Small intestine (tissue), 7 donors: ENCODE measurements at regions not wholly inside any gene's neighbourhood (a gene's known extent, or its start where the extent isn't known, plus 50 kb on each side); places are given as distances from the start of the nearest gene placed in this dataset.

Experiments used
- DNase-seq, 2 donors: peaks; one replicate each; pipeline versions ENCODE4 v3.0.0 to v3.0.0-alpha.2; 2013
- FAIRE-seq: peaks from 2 replicates; lab custom pipeline; 2012; peaks lifted over from hg19 to GRCh38; lab: Jason Lieb, UNC
- H3K27ac ChIP-seq, 3 donors: one replicate each; pipeline ENCODE4 v1.5.1; 2013; ENCODE audit warnings: low read length in 2 of 3, mild to moderate bottlenecking in 2 of 3, control low read depth in 1 of 3, inconsistent platforms in 1 of 3, low read depth in 1 of 3, moderate library complexity in 1 of 3
- H3K27me3 ChIP-seq, 3 donors: one replicate each; pipeline ENCODE4 v1.6.1; 2013; ENCODE audit warnings: low read length in 3 of 3, inconsistent platforms in 1 of 3; ENCODE audit not compliant: control insufficient read depth in 3 of 3, insufficient read depth in 3 of 3
- H3K36me3 ChIP-seq, 3 donors: one replicate each; pipeline ENCODE4 v1.6.1; 2013; ENCODE audit warnings: low read length in 3 of 3, inconsistent platforms in 1 of 3, low read depth in 1 of 3, mild to moderate bottlenecking in 1 of 3, moderate library complexity in 1 of 3; ENCODE audit not compliant: control insufficient read depth in 3 of 3, insufficient read depth in 2 of 3
- H3K4me1 ChIP-seq, 3 donors: one replicate each; pipeline ENCODE4 v1.6.1; 2013; ENCODE audit warnings: low read length in 2 of 3, inconsistent platforms in 1 of 3, low read depth in 1 of 3, mild to moderate bottlenecking in 1 of 3, moderate library complexity in 1 of 3; ENCODE audit not compliant: control insufficient read depth in 3 of 3, insufficient read depth in 2 of 3
- H3K4me3 ChIP-seq, 3 donors: one replicate each; pipeline ENCODE4 v1.5.1; 2013; ENCODE audit warnings: low read length in 3 of 3, control low read depth in 1 of 3, inconsistent platforms in 1 of 3, low read depth in 1 of 3, mild to moderate bottlenecking in 1 of 3, moderate library complexity in 1 of 3
- H3K9me3 ChIP-seq, 2 donors: one replicate each; pipeline ENCODE4 v1.6.1; 2013; ENCODE audit warnings: low read depth in 1 of 2, low read length in 1 of 2; ENCODE audit not compliant: control insufficient read depth in 2 of 2, insufficient read depth in 1 of 2
- WGBS, 3 donors: extraction: QIAGEN DNeasy Blood & Tissue Kit; methylation state at CpG; one replicate each; pipeline ENCODE4 v1.1.7; 2013; 5-methylcytosine and 5-hydroxymethylcytosine counted together
- donor health status: healthy with polysubstance abuse.
- donor health status: control.
- donor health status: control.
- donor health status: Bipolar disorder and iron deficiency.
- donor health status: healthy.

GRCh38 chr4:127545271-127545670, 87.5 kb upstream of the INTU start:
- Histone ChIP-seq H3K27me3 (peaks cover 0 to 3% (median 0%) of the 10 kb centered on the region in 3 donors), H3K27ac (no peak overlapping the region), H3K36me3 (no peaks in the 10 kb centered on the region), H3K4me3 (no peak overlapping the region), H3K9me3 (no peaks in the 10 kb centered on the region), H3K4me1 (no peaks in the 10 kb centered on the region)
- DNase-seq: no peak
- no peak for FAIRE-seq

GRCh38 chr4:127548990-127549925, 83.5 kb upstream of the INTU start:
- H3K4me1 ChIP-seq: no peaks in the 10 kb centered on the region
- 52 to 72% (median 53%) methylated on average over 2 of the region's 2 CpGs for WGBS, 3 donors
- no peaks in the 10 kb centered on the region for H3K36me3 ChIP-seq
- no peak for FAIRE-seq
- H3K27ac ChIP-seq: no peak overlapping the region
- H3K9me3 ChIP-seq: peaks cover 2 to 7% of the 10 kb centered on the region in 2 donors
- no peak overlapping the region for H3K4me3 ChIP-seq
- DNase-seq: no peak
- H3K27me3 ChIP-seq: peaks cover 0 to 2% (median 0%) of the 10 kb centered on the region in 3 donors

DNA sequence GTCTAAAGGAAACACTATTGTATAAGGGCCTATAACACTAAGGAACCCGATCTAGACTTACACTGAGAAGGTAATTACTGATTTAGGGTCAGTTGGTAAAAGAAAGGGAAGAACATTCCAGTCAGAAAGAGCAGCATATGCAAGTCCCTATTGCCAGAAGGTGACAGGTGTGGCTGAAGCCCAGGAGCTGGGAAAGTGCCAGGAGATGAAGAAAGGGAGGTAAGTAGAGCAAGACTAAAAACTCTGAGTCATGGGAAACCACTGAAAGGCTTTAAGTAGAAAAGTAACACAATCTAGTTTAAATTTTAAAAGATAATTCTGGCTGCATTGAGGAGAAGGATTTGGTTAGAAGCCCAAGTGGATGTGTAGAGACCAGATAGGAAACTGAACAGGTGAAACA, 77.7 kb upstream of the INTU start:
- Histone ChIP-seq H3K4me3 (no peak overlapping the region), H3K27me3 (no peaks in the 10 kb centered on the region), H3K4me1 (no peaks in the 10 kb centered on the region), H3K27ac (no peak overlapping the region), H3K36me3 (no peaks in the 10 kb centered on the region), H3K9me3 (peaks cover 2 to 15% of the 10 kb centered on the region in 2 donors)
- no peak for DNase-seq
- no peak for FAIRE-seq
- WGBS, 3 donors: 58 to 82% (median 60%) methylated on average over 1 of the region's 1 CpG

- Histone ChIP-seq H3K4me3 (no peak overlapping the region), H3K36me3 (no peaks in the 10 kb centered on the region), H3K4me1 (no peaks in the 10 kb centered on the region), H3K9me3 (peaks cover 0 to 7% of the 10 kb centered on the region in 2 donors), H3K27ac (no peak overlapping the region), H3K27me3 (no peaks in the 10 kb centered on the region)
- 68 to 87% (median 71%) methylated on average over 4 of the region's 4 CpGs for WGBS, 3 donors
- DNase-seq (no peak), FAIRE-seq (no peak)
Measured at GRCh38 chr4:127558088-127558487, 74.7 kb upstream of the INTU start.

- WGBS, 3 donors: 67 to 89% (median 87%) methylated on average over 4 of the region's 4 CpGs
- Histone ChIP-seq H3K4me3 (no peak overlapping the region), H3K9me3 (peaks cover 0 to 7% of the 10 kb centered on the region in 2 donors), H3K4me1 (no peaks in the 10 kb centered on the region), H3K27me3 (no peaks in the 10 kb centered on the region), H3K27ac (no peak overlapping the region), H3K36me3 (no peaks in the 10 kb centered on the region)
- DNase-seq (no peak), FAIRE-seq (no peak)
Measured at GRCh38 chr4:127558489-127559407, 74.0 kb upstream of the INTU start.

- H3K9me3 ChIP-seq: peaks cover 0 to 7% of the 10 kb centered on the region in 2 donors
- no peak for FAIRE-seq
- H3K36me3 ChIP-seq: no peaks in the 10 kb centered on the region
- H3K4me3 ChIP-seq: no peak overlapping the region
- DNase-seq: no peak
- H3K4me1 ChIP-seq: no peaks in the 10 kb centered on the region
- no peak overlapping the region for H3K27ac ChIP-seq
- WGBS, 3 donors: 90 to 95% (median 93%) methylated on average over 7 of the region's 7 CpGs
- H3K27me3 ChIP-seq: no peaks in the 10 kb centered on the region
Measured at GRCh38 chr4:127559981-127560380, 72.8 kb upstream of the INTU start.

- no peak overlapping the region for H3K4me3 ChIP-seq
- H3K27ac ChIP-seq: no peak overlapping the region
- 92 to 96% (median 94%) methylated on average over 3 of the region's 3 CpGs for WGBS, 3 donors
- FAIRE-seq (no peak), DNase-seq (no peak)
- no peaks in the 10 kb centered on the region for H3K36me3 ChIP-seq
- H3K4me1 ChIP-seq: no peaks in the 10 kb centered on the region
- H3K9me3 ChIP-seq: peaks cover 0 to 7% of the 10 kb centered on the region in 2 donors
- no peaks in the 10 kb centered on the region for H3K27me3 ChIP-seq
Measured at GRCh38 chr4:127560755-127561154, 72.0 kb upstream of the INTU start.

- Histone ChIP-seq H3K36me3 (no peaks in the 10 kb centered on the region), H3K4me1 (no peaks in the 10 kb centered on the region), H3K9me3 (no peaks in the 10 kb centered on the region), H3K27me3 (no peaks in the 10 kb centered on the region), H3K27ac (no peak overlapping the region), H3K4me3 (no peak overlapping the region)
- 12 to 62% (median 46%) methylated on average over 2 of the region's 2 CpGs for WGBS, 3 donors
- no peak for FAIRE-seq
- DNase-seq: no peak
Measured at GRCh38 chr4:127574643-127575042, 58.1 kb upstream of the INTU start.
